ENCODE measurements at regions not wholly inside any gene's neighbourhood (a gene's known extent, or its start where the extent isn't known, plus 50 kb on each side); places are given as distances from the start of the nearest gene placed in this dataset.

DNA sequence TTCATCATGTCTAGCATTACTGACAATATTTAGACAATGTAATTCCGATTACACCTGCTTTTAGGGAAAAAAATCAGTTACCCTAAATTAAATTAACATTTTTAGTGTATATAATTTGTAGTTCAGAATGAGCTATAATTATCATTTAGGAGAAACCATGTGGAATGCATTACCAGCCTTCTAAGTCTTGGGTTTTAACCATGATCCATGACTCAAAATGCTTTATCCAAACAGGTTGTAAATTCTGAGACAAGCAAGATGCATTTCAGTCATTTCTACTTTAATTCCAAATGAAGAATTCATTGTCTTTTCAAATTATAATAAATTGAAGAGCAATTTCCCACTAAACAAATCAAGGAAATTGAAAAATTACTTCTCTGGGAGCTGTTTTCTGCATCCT is 243.7 kb upstream of the LRIG1 start:
- CTCF ChIA-PET: interaction anchor here (1.0 kb wide), 1 partner anchor 468 kb away, joined by 4 read pairs; no protein-coding TSS in a partner anchor

More for the DNA sequence above, 243.7 kb upstream of the LRIG1 start:
- H3K79me2 ChIP-seq (ENCODE audit: control insufficient read depth, insufficient read depth, low read length): no peaks in the 10 kb centered on the region
- H3K27me3 ChIP-seq (ENCODE audit: control insufficient read depth in 2 of 2, insufficient read depth in 2 of 2, low read length in 2 of 2): peaks cover 1 to 2% of the 10 kb centered on the region in 2 experiments
- no peak overlapping the region for H3K4me3 ChIP-seq (replicated peaks in 1 of 3; ENCODE audit: insufficient read depth in 1 of 3, low read depth in 1 of 3, low read length in 3 of 3)
- BruUV-seq (replicated peaks): no TSS peak
- H3K4me2 ChIP-seq (ENCODE audit: insufficient read depth, low read length): no peak overlapping the region
- no peak for FAIRE-seq
- dilution Hi-C loops (cut with MboI; ENCODE audit: extremely low pct_ligation_motif_present, low sequenced_read_pairs) (no loop called here), intact Hi-C loops (cut with micrococcal nuclease) (no loop called here)
- H3K4me1 ChIP-seq (ENCODE audit: control insufficient read depth, extremely low read depth, insufficient read depth, low read length): no peaks in the 10 kb centered on the region
- H3K9me3 ChIP-seq (replicated peaks; ENCODE audit: control insufficient read depth, insufficient read depth, low read length): no peaks in the 10 kb centered on the region
- no peak overlapping the region for H3K9ac ChIP-seq (replicated peaks; ENCODE audit: extremely low read depth, insufficient read depth, low read length)
- no peaks in the 10 kb centered on the region for H3K9me1 ChIP-seq (replicated peaks; ENCODE audit: control insufficient read depth, extremely low read depth, insufficient read depth, low read length)
- H4K20me1 ChIP-seq (replicated peaks; ENCODE audit: control insufficient read depth, extremely low read depth, insufficient read depth, low read length): no peaks in the 10 kb centered on the region
- TF ChIP-seq, protein P1, sequence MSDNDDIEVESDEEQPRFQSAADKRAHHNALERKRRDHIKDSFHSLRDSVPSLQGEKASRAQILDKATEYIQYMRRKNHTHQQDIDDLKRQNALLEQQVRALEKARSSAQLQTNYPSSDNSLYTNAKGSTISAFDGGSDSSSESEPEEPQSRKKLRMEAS (IDR thresholded peaks at IDR 0.05; ENCODE audit: insufficient read depth, insufficient read length): no peak
- TF ChIP-seq, protein P2, sequence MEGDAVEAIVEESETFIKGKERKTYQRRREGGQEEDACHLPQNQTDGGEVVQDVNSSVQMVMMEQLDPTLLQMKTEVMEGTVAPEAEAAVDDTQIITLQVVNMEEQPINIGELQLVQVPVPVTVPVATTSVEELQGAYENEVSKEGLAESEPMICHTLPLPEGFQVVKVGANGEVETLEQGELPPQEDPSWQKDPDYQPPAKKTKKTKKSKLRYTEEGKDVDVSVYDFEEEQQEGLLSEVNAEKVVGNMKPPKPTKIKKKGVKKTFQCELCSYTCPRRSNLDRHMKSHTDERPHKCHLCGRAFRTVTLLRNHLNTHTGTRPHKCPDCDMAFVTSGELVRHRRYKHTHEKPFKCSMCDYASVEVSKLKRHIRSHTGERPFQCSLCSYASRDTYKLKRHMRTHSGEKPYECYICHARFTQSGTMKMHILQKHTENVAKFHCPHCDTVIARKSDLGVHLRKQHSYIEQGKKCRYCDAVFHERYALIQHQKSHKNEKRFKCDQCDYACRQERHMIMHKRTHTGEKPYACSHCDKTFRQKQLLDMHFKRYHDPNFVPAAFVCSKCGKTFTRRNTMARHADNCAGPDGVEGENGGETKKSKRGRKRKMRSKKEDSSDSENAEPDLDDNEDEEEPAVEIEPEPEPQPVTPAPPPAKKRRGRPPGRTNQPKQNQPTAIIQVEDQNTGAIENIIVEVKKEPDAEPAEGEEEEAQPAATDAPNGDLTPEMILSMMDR (IDR thresholded peaks at IDR 0.05; ENCODE audit: extremely low read depth in 1 of 2, insufficient read depth in 1 of 2, low read depth in 1 of 2, low read length in 2 of 2): no peak
- TF ChIP-seq POLR2A (IDR thresholded peaks at IDR 0.05; ENCODE audit: low read depth, low read length) (no peak), FOS (IDR thresholded peaks at IDR 0.05; ENCODE audit: borderline replicate concordance, insufficient read depth, low read length) (no peak), POLR2AphosphoS5 (IDR thresholded peaks at IDR 0.05; ENCODE audit: insufficient read depth, low read depth, low read length) (no peak), EZH2 (IDR thresholded peaks at IDR 0.05; ENCODE audit: borderline replicate concordance, low read depth, low read length, severe bottlenecking) (no peak), JUN (IDR thresholded peaks at IDR 0.05; ENCODE audit: borderline replicate concordance, insufficient read depth, insufficient read length, low read depth) (no peak), GATA2 (IDR thresholded peaks at IDR 0.05; ENCODE audit: insufficient read depth, insufficient read length, low read depth, low read length) (no peak)
- no peaks in the 10 kb centered on the region for H3K36me3 ChIP-seq (ENCODE audit: control insufficient read depth in 2 of 2, extremely low read depth in 1 of 2, insufficient read depth in 2 of 2, low read length in 2 of 2)
- no peak overlapping the region for H2AFZ ChIP-seq (ENCODE audit: low read depth, low read length)
- H3K27ac ChIP-seq (ENCODE audit: insufficient read depth, low read depth, low read length): no peak overlapping the region
- DNase-seq (ENCODE audit: low read depth, low spot score): no peak
- POLR2A ChIA-PET: no interaction called here

Measured in endothelial cell of umbilical vein (primary cell).